HL-60 (cell line): ENCODE measurements at regions not wholly inside any gene's neighbourhood (a gene's known extent, or its start where the extent isn't known, plus 50 kb on each side); places are given as distances from the start of the nearest gene placed in this dataset.

Experiments used
- DNase-seq, 2 experiments: peaks; one replicate each; pipeline ENCODE4 v3.0.0-alpha.2; 2010 to 2020; ENCODE audit warnings: low read depth in 1 of 2, low spot score in 1 of 2
- H3K27ac ChIP-seq: fragments of 250-450 bp; sonication (Bioruptor Pico); replicated peaks from 2 replicates; pipeline ENCODE4 v1.5.1; 2020; ENCODE audit warnings: mild to moderate bottlenecking, moderate library complexity
- H3K27me3 ChIP-seq: fragments of 250-450 bp; sonication (Bioruptor Pico); 2 replicates; pipeline ENCODE4 v1.5.1; 2021; ENCODE audit warnings: mild to moderate bottlenecking, moderate library complexity; ENCODE audit not compliant: insufficient read depth, poor library complexity, severe bottlenecking
- H3K4me3 ChIP-seq: replicated peaks from 2 replicates; pipeline ENCODE4 v1.5.1; 2011; ENCODE audit warnings: mild to moderate bottlenecking, control low read depth, low read length; ENCODE audit not compliant: insufficient read depth
- CTCF ChIP-seq: IDR thresholded peaks from one replicate; pipeline ENCODE4 v1.5.1; 2011; ENCODE audit warnings: low read length, control low read depth, inconsistent platforms; ENCODE audit not compliant: insufficient read depth
- GABPA ChIP-seq: IDR thresholded peaks from 2 replicates; pipeline ENCODE4 v1.6.1; 2012; ENCODE audit warnings: low read depth
- POLR2AphosphoS5 ChIP-seq: IDR thresholded peaks from 2 replicates; pipeline ENCODE4 v1.6.1; 2012; ENCODE audit warnings: low read depth
- REST ChIP-seq: IDR thresholded peaks from 2 replicates; pipeline ENCODE4 v1.6.1; 2012; ENCODE audit warnings: low read depth; ENCODE audit not compliant: insufficient replicate concordance
- SPI1 ChIP-seq: IDR thresholded peaks from 2 replicates; pipeline ENCODE4 v1.6.1; 2012; ENCODE audit warnings: low read depth, mild to moderate bottlenecking, borderline replicate concordance

GRCh38 chr18:39072970-39073369, 1507.4 kb upstream of the CELF4 start:
- Histone ChIP-seq H3K27ac (no peak overlapping the region), H3K4me3 (no peak overlapping the region), H3K27me3 (no peaks in the 10 kb centered on the region)
- TF ChIP-seq CTCF, result no peak
- TF ChIP-seq GABPA, result no peak
- TF ChIP-seq REST, result no peak
- no peak for TF ChIP-seq SPI1
- TF ChIP-seq POLR2AphosphoS5, result no peak
- no peak for DNase-seq

- TF ChIP-seq POLR2AphosphoS5 (no peak), REST (no peak), CTCF (no peak)
- DNase-seq, result no peak
- no peak overlapping the region for H3K4me3 ChIP-seq
- no peak overlapping the region for H3K27ac ChIP-seq
- no peaks in the 10 kb centered on the region for H3K27me3 ChIP-seq
Measured at GRCh38 chr18:39062426-39062825, 1496.8 kb upstream of the CELF4 start.

- no peak for DNase-seq
- TF ChIP-seq SPI1, result no peak
- TF ChIP-seq REST, result no peak
- no peak for TF ChIP-seq GABPA
- TF ChIP-seq CTCF, result no peak
- no peak overlapping the region for H3K27ac ChIP-seq
Measured at GRCh38 chr18:39058386-39059000, 1492.9 kb upstream of the CELF4 start.

More at GRCh38 chr18:39058386-39059000, 1492.9 kb upstream of the CELF4 start:
- H3K27me3 ChIP-seq, result no peaks in the 10 kb centered on the region
- H3K4me3 ChIP-seq, result no peak overlapping the region
